Stomach (tissue), 4 donors: ENCODE measurements at regions not wholly inside any gene's neighbourhood (a gene's known extent, or its start where the extent isn't known, plus 50 kb on each side); places are given as distances from the start of the nearest gene placed in this dataset.

Experiments used
- CTCF ChIP-seq, 7 experiments: fragments of 450-650 bp in 4 of 7; fragments of 200-600 bp in 3 of 7; sonication (generic) in 3 of 7; IDR thresholded peaks; one replicate each; pipeline ENCODE4 v1.5.1; 2016 to 2019; ENCODE audit warnings: antibody characterized with exemption in 7 of 7, control low read depth in 2 of 7, mild to moderate bottlenecking in 1 of 7
- POLR2A ChIP-seq, 4 donors: fragments of 450-650 bp; IDR thresholded peaks; one replicate each; pipeline ENCODE4 v1.6.1; 2016; ENCODE audit warnings: antibody characterized with exemption in 4 of 4, control low read depth in 2 of 4, mild to moderate bottlenecking in 1 of 4, moderate library complexity in 1 of 4

DNA sequence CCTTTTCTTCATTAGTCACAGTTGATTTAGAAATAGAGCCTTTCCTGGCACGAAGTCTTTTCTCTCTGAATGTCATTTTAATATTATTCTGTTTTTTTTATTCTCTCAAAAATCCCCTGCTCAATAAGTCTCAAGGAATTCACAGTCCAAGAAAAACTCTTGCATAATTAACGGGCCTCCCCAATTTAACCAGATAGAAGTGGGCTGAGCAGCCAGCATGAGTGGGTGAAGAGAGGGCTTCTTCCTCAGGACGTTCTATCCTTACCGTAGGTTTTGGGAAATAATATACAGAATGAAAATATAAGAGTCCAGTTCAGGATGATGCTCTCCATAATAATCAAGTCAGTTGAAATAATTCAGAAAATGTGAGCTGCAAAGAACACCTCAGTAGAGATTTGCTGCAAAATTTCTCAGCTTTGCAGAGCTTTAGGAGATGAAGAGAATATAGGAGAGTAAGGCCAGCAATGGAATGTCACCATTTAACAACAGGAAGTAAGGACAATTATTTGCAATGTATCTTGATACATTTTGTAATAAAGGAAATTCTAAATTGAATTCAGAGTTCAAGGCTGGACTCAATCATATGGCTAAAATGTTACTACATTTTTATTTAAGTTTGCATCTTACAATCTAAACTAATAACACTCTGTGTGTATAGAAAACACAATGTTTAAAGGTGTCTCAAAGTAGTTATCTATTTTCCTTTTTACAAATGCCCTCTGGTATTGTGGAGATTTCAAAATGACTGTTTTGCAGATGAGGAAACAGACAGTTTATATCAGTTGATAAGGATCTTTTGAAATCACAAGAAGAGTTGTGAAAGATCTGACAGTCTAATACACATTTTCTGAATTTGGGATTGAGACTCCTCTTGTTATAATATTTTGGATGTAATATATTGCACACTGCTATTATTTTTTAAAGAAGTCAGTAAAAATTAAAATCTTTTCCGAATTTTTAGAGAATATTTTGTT lies 1724.1 kb upstream of the SEL1L start:
- no peak for TF ChIP-seq CTCF (IDR thresholded peaks at IDR 0.05)
- TF ChIP-seq POLR2A (IDR thresholded peaks at IDR 0.05): no peak
